SJSA1 (cell line): ENCODE measurements at regions not wholly inside any gene's neighbourhood (a gene's known extent, or its start where the extent isn't known, plus 50 kb on each side); places are given as distances from the start of the nearest gene placed in this dataset.
"Not testable (repeated sequence)": the region's sequence is repeated elsewhere in the genome, so short reads cannot be mapped to it uniquely, and the experiment has no call there.

Experiments used
- DNase-seq, 2 experiments: peaks; one replicate each; pipeline ENCODE4 v3.0.0-alpha.2; 2015 to 2020; ENCODE audit warnings: low spot score in 2 of 2, low read depth in 1 of 2
- H3K27ac ChIP-seq: fragments of 250-450 bp; sonication (Bioruptor Pico); 2 replicates; pipeline ENCODE4 v1.5.1; 2020; ENCODE audit warnings: mild to moderate bottlenecking, moderate library complexity
- H3K27me3 ChIP-seq: fragments of 250-450 bp; sonication (Bioruptor Pico); replicated peaks from 2 replicates; pipeline ENCODE4 v1.5.1; 2020; ENCODE audit warnings: mild to moderate bottlenecking, moderate library complexity
- H3K36me3 ChIP-seq: fragments of 250-450 bp; sonication (Bioruptor Pico); 2 replicates; pipeline ENCODE4 v1.5.1; 2020; ENCODE audit warnings: mild to moderate bottlenecking
- H3K4me1 ChIP-seq: fragments of 250-450 bp; sonication (Bioruptor Pico); replicated peaks from 2 replicates; pipeline ENCODE4 v1.6.1; 2021; ENCODE audit warnings: mild to moderate bottlenecking
- H3K4me3 ChIP-seq: fragments of 250-450 bp; sonication (Bioruptor Pico); 2 replicates; pipeline ENCODE4 v1.5.1; 2020; ENCODE audit warnings: mild to moderate bottlenecking
- H3K9me3 ChIP-seq: fragments of 250-450 bp; sonication (Bioruptor Pico); replicated peaks from 2 replicates; pipeline ENCODE4 v1.5.1; 2020; ENCODE audit warnings: mild to moderate bottlenecking

GRCh38 chr7:140260352-140261104 lies 83.7 kb upstream of the KDM7A start:
- no peak overlapping the region for H3K27ac ChIP-seq
- no peak overlapping the region for H3K4me3 ChIP-seq
- H3K4me1 ChIP-seq = no peaks in the 10 kb centered on the region
- no peaks in the 10 kb centered on the region for H3K36me3 ChIP-seq
- DNase-seq = no peak
- no peaks in the 10 kb centered on the region; the same call in 1 of the 2 replicates for H3K27me3 ChIP-seq
- no peaks in the 10 kb centered on the region for H3K9me3 ChIP-seq

GRCh38 chr7:140257278-140257677 lies 80.5 kb upstream of the KDM7A start:
- H3K4me3 ChIP-seq, H3K27me3 ChIP-seq, H3K9me3 ChIP-seq, H3K4me1 ChIP-seq, DNase-seq, H3K27ac ChIP-seq, H3K36me3 ChIP-seq: not testable (repeated sequence)

- H3K9me3 ChIP-seq, DNase-seq, H3K4me1 ChIP-seq, H3K27me3 ChIP-seq, H3K27ac ChIP-seq, H3K4me3 ChIP-seq, H3K36me3 ChIP-seq: not testable (repeated sequence)
Measured at GRCh38 chr7:140254976-140255375, 78.2 kb upstream of the KDM7A start.

GRCh38 chr7:140249036-140249806 lies 72.4 kb upstream of the KDM7A start:
- Histone ChIP-seq H3K4me3 (no peak overlapping the region), H3K27ac (no peak overlapping the region), H3K36me3 (no peaks in the 10 kb centered on the region), H3K9me3 (no peaks in the 10 kb centered on the region), H3K4me1 (no peaks in the 10 kb centered on the region; the same call in 1 of the 2 replicates), H3K27me3 (no peaks in the 10 kb centered on the region)
- DNase-seq = no peak

- DNase-seq = no peak
Measured at GRCh38 chr7:140247559-140247958, 70.8 kb upstream of the KDM7A start.

GRCh38 chr7:140245611-140246105 lies 68.9 kb upstream of the KDM7A start:
- H3K9me3 ChIP-seq = no peaks in the 10 kb centered on the region
- no peaks in the 10 kb centered on the region for H3K27me3 ChIP-seq
- H3K27ac ChIP-seq = no peak overlapping the region
- H3K4me1 ChIP-seq = no peaks in the 10 kb centered on the region
- DNase-seq = no peak
- no peaks in the 10 kb centered on the region for H3K36me3 ChIP-seq
- no peak overlapping the region for H3K4me3 ChIP-seq

More at GRCh38 chr7:140247559-140247958, 70.8 kb upstream of the KDM7A start:
- no peak overlapping the region for H3K4me3 ChIP-seq
- no peaks in the 10 kb centered on the region for H3K27me3 ChIP-seq
- no peaks in the 10 kb centered on the region for H3K9me3 ChIP-seq
- no peaks in the 10 kb centered on the region for H3K36me3 ChIP-seq
- no peaks in the 10 kb centered on the region for H3K4me1 ChIP-seq
- H3K27ac ChIP-seq = no peak overlapping the region

GRCh38 chr7:140242057-140243031 lies 65.6 kb upstream of the KDM7A start:
- no peak overlapping the region for H3K27ac ChIP-seq
- H3K36me3 ChIP-seq = no peaks in the 10 kb centered on the region
- H3K27me3 ChIP-seq = no peaks in the 10 kb centered on the region
- no peak overlapping the region for H3K4me3 ChIP-seq
- no peak for DNase-seq
- no peaks in the 10 kb centered on the region for H3K9me3 ChIP-seq
- no peaks in the 10 kb centered on the region for H3K4me1 ChIP-seq

- no peak overlapping the region for H3K4me3 ChIP-seq
- no peak for DNase-seq
- H3K27ac ChIP-seq = no peak overlapping the region
- H3K27me3 ChIP-seq = no peaks in the 10 kb centered on the region
- H3K36me3 ChIP-seq = no peaks in the 10 kb centered on the region
- H3K4me1 ChIP-seq = no peaks in the 10 kb centered on the region
- H3K9me3 ChIP-seq = no peaks in the 10 kb centered on the region
Measured at GRCh38 chr7:140239653-140239935, 62.8 kb upstream of the KDM7A start.

GRCh38 chr7:140238778-140239652 lies 62.2 kb upstream of the KDM7A start:
- Histone ChIP-seq H3K4me1 (no peaks in the 10 kb centered on the region), H3K9me3 (no peaks in the 10 kb centered on the region), H3K27ac (no peak overlapping the region), H3K4me3 (no peak overlapping the region), H3K36me3 (no peaks in the 10 kb centered on the region), H3K27me3 (no peaks in the 10 kb centered on the region)
- no peak for DNase-seq

GRCh38 chr7:140237390-140237789 lies 60.6 kb upstream of the KDM7A start:
- Histone ChIP-seq H3K36me3 (no peaks in the 10 kb centered on the region), H3K4me3 (no peak overlapping the region), H3K9me3 (no peaks in the 10 kb centered on the region), H3K27ac (no peak overlapping the region), H3K27me3 (peaks cover 6% of the 10 kb centered on the region; the same call in 1 of the 2 replicates), H3K4me1 (no peaks in the 10 kb centered on the region)
- no peak for DNase-seq

GRCh38 chr7:140236626-140237025 lies 59.8 kb upstream of the KDM7A start:
- H3K27me3 ChIP-seq = peaks cover 10% of the 10 kb centered on the region
- no peaks in the 10 kb centered on the region for H3K4me1 ChIP-seq
- no peak overlapping the region for H3K27ac ChIP-seq
- DNase-seq = no peak
- H3K9me3 ChIP-seq = no peaks in the 10 kb centered on the region
- no peaks in the 10 kb centered on the region for H3K36me3 ChIP-seq
- no peak overlapping the region for H3K4me3 ChIP-seq

- Histone ChIP-seq H3K27me3 (peaks cover 24% of the 10 kb centered on the region), H3K4me3 (no peak overlapping the region), H3K27ac (no peak overlapping the region), H3K36me3 (no peaks in the 10 kb centered on the region), H3K9me3 (no peaks in the 10 kb centered on the region), H3K4me1 (peaks cover 9% of the 10 kb centered on the region)
- no peak for DNase-seq
Measured at GRCh38 chr7:140235114-140235513, 58.3 kb upstream of the KDM7A start.
